NT2/D1 (cell line): ENCODE measurements at regions not wholly inside any gene's neighbourhood (a gene's known extent, or its start where the extent isn't known, plus 50 kb on each side); places are given as distances from the start of the nearest gene placed in this dataset.

Experiments
- SUZ12 ChIP-seq: IDR thresholded peaks from 2 replicates; pipeline ENCODE4 v1.6.1; 2011; ENCODE audit not compliant: insufficient read length, insufficient read depth; ENCODE audit errors: extremely low read depth
- YY1 ChIP-seq: IDR thresholded peaks from 2 replicates; pipeline ENCODE4 v1.6.1; 2011; ENCODE audit not compliant: insufficient read length, insufficient read depth
- ZNF274 ChIP-seq: IDR thresholded peaks from 2 replicates; pipeline ENCODE4 v1.6.1; 2011; ENCODE audit warnings: mild to moderate bottlenecking, low read depth, low read length

- TF ChIP-seq YY1 (no peak), ZNF274 (no peak), SUZ12 (no peak)
Observed at GRCh38 chr14:65828396-65828795, 415.9 kb downstream of the FUT8 start.
